ENCODE measurements at regions not wholly inside any gene's neighbourhood (a gene's known extent, or its start where the extent isn't known, plus 50 kb on each side); places are given as distances from the start of the nearest gene placed in this dataset.

DNA sequence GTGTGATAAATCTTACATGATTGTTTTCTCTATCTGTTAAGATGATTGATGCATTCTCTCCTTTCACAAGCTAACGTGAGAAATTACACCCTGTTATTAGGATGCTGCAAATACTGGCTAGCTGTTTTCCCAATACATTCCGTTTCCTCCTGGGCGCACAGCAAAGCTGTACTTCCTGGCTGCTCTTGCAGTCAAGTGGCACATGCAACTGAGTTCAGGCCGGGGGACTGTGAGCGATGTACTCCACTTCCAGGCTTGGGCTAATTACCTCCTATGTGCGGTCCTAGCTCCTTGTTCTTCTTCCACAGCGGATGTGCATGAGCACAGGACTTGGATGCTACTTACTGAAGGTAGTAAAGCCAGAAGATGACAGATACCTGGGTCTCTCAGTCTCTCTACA lies 234.9 kb upstream of the SESN3 start:
- TF ChIP-seq POLR2AphosphoS5 (IDR thresholded peaks at IDR 0.05; ENCODE audit: low read depth, low read length): no peak
- no peak for TF ChIP-seq POLR2A (IDR thresholded peaks at IDR 0.05; ENCODE audit: low read depth, low read length)
